Body of pancreas (tissue), 4 donors: ENCODE measurements at regions not wholly inside any gene's neighbourhood (a gene's known extent, or its start where the extent isn't known, plus 50 kb on each side); places are given as distances from the start of the nearest gene placed in this dataset.

Experiments used
- CTCF ChIP-seq, 7 experiments: fragments of 450-650 bp in 4 of 7; fragments of 200-600 bp in 3 of 7; sonication (generic) in 3 of 7; IDR thresholded peaks; one replicate each; pipeline ENCODE4 v1.5.1; 2016 to 2019; ENCODE audit warnings: antibody characterized with exemption in 7 of 7
- POLR2A ChIP-seq, 3 donors: fragments of 450-650 bp; IDR thresholded peaks; one replicate each; pipeline ENCODE4 v1.6.1; 2016; ENCODE audit warnings: antibody characterized with exemption in 3 of 3, mild to moderate bottlenecking in 2 of 3

DNA sequence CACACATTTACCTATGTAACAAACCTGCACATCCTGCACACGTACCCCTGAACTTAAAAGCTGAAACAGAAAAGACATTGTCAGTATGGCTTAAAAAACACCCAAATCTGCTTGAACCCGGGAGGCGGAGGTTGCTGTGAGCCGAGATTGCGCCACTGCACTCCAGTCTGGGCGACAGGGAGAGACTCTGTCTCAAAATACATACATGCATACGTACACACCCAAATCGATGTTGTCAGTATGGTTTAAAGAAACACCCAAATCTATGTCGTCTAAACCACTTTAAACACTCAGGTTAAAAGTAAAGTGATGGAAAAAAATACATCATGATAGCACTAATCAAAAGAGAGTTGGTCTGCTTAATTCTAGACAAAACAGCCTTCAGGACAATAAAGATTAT, 257.5 kb downstream of the RPRM start:
- TF ChIP-seq CTCF (IDR thresholded peaks at IDR 0.05) (no peak), POLR2A (IDR thresholded peaks at IDR 0.05) (no peak)
